OCI-LY7 (cell line): ENCODE measurements at regions not wholly inside any gene's neighbourhood (a gene's known extent, or its start where the extent isn't known, plus 50 kb on each side); places are given as distances from the start of the nearest gene placed in this dataset.

Source experiments
- BruUV-seq: library from RNA; stranded (reverse); fragments of 400-500 nt; replicated peaks from 2 replicates; lab custom pipeline; 2021; lab: Mats Ljungman, UMichigan
- CTCF ChIA-PET: fragments of 300-600 bp; sonication (Branson Sonifier 250); formaldehyde crosslinking; loops from one replicate; lab custom pipeline; 2022; ENCODE audit warnings: antibody characterized with exemption; ENCODE audit not compliant: unreplicated experiment; lab: Charles Lee
- POLR2A ChIA-PET: fragments of 300-600 bp; sonication (Branson Sonifier 250); formaldehyde crosslinking; loops from one replicate; lab custom pipeline; 2022; ENCODE audit warnings: antibody characterized with exemption; lab: Charles Lee
- DNase-seq: peaks from one replicate; pipeline ENCODE4 v3.0.0-alpha.2; 2015; ENCODE audit warnings: low spot score
- H2AFZ ChIP-seq: fragments of 200-600 bp; sonication (generic), shearing (Covaris generic); 2 replicates; pipeline ENCODE4 v1.6.1; 2014; ENCODE audit warnings: mild to moderate bottlenecking, antibody characterized with exemption, low read length, moderate library complexity
- H3K27ac ChIP-seq: fragments of 200-600 bp; sonication (generic); 2 replicates; pipeline ENCODE4 v1.5.1; 2014; ENCODE audit warnings: mixed run types, low read depth, mild to moderate bottlenecking, moderate library complexity, low read length, inconsistent platforms; ENCODE audit not compliant: poor library complexity, severe bottlenecking
- H3K36me3 ChIP-seq: fragments of 200-600 bp; sonication (generic); 2 replicates; pipeline ENCODE4 v1.6.1; 2014; ENCODE audit warnings: mild to moderate bottlenecking, antibody characterized with exemption, low read length, moderate library complexity, mixed read lengths; ENCODE audit not compliant: insufficient read depth
- H3K4me1 ChIP-seq: fragments of 200-600 bp; sonication (generic); 2 replicates; pipeline ENCODE4 v1.5.1; 2014; ENCODE audit warnings: mild to moderate bottlenecking, low read length; ENCODE audit not compliant: insufficient read depth, poor library complexity, severe bottlenecking
- H3K4me2 ChIP-seq: fragments of 200-600 bp; sonication (generic); 2 replicates; pipeline ENCODE4 v1.6.1; 2014; ENCODE audit warnings: mild to moderate bottlenecking, low read length
- H3K4me3 ChIP-seq: fragments of 200-600 bp; sonication (generic); 2 replicates; pipeline ENCODE4 v1.5.1; 2014; ENCODE audit warnings: mild to moderate bottlenecking, low read depth, low read length; ENCODE audit not compliant: poor library complexity, severe bottlenecking
- H3K79me2 ChIP-seq: fragments of 200-600 bp; sonication (generic); 2 replicates; pipeline ENCODE4 v1.6.1; 2016; ENCODE audit warnings: low read depth, mild to moderate bottlenecking, low read length, moderate library complexity, mixed read lengths; ENCODE audit not compliant: insufficient read depth
- H3K9me2 ChIP-seq: fragments of 200-600 bp; sonication (generic); 2 replicates; pipeline ENCODE4 v1.6.1; 2016; ENCODE audit warnings: mild to moderate bottlenecking, low read length, mixed read lengths; ENCODE audit not compliant: insufficient read depth
- H3K9me3 ChIP-seq: fragments of 200-600 bp; sonication (generic); 2 replicates; pipeline ENCODE4 v1.6.1; 2014; ENCODE audit warnings: mild to moderate bottlenecking, mixed run types, low read length, mixed read lengths
- H4K20me1 ChIP-seq: fragments of 200-600 bp; sonication (generic); 2 replicates; pipeline ENCODE4 v1.6.1; 2014; ENCODE audit warnings: mild to moderate bottlenecking, antibody characterized with exemption, low read length, moderate library complexity, mixed read lengths; ENCODE audit not compliant: insufficient read depth
- EZH2phosphoT487 ChIP-seq: fragments of 200-600 bp; sonication (generic); IDR thresholded peaks from 2 replicates; pipeline ENCODE4 v1.6.1; 2018; ENCODE audit warnings: low read depth, borderline replicate concordance, mild to moderate bottlenecking, mixed run types, antibody characterized with exemption, low read length, moderate library complexity, mixed read lengths
- intact Hi-C: fragments of 100-400 bp; cut with micrococcal nuclease; formaldehyde crosslinking; loops from one replicate; pipeline ENCODE4 v1.10.0; 2022; ENCODE audit not compliant: unreplicated experiment
- TF ChIP-seq, protein P1 (sequence below): fragments of 200-600 bp; sonication (generic); conservative IDR thresholded peaks from 2 replicates; pipeline ENCODE4 v1.5.1; 2014; ENCODE audit warnings: mild to moderate bottlenecking, antibody characterized with exemption, low read length, moderate library complexity, mixed read lengths

DNA sequence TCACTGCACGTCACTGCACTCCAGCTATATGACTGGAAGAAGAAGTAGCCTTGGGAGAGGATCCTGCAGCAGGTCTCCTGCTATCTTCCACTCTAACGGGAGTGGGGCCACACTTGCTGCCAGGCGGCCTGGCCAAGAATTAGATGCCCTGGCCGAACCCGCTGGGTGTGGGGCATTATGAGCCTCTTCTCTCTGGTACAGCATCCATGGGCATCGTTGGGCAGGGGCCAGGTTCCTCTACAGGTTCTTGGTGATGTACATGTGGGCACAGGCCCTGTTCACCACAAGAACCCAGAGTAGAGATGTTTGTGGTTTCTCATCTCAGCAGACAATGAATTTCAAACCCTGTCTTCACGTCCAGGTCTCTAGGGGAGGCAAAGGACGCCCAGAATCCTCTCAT, 370.5 kb downstream of the NPHP4 start:
- H3K4me2 ChIP-seq, result no peak overlapping the region
- no peaks in the 10 kb centered on the region for H4K20me1 ChIP-seq
- H3K27ac ChIP-seq, result no peak overlapping the region
- H3K9me3 ChIP-seq, result no peaks in the 10 kb centered on the region
- no peak for TF ChIP-seq EZH2phosphoT487
- TF ChIP-seq, protein P1, sequence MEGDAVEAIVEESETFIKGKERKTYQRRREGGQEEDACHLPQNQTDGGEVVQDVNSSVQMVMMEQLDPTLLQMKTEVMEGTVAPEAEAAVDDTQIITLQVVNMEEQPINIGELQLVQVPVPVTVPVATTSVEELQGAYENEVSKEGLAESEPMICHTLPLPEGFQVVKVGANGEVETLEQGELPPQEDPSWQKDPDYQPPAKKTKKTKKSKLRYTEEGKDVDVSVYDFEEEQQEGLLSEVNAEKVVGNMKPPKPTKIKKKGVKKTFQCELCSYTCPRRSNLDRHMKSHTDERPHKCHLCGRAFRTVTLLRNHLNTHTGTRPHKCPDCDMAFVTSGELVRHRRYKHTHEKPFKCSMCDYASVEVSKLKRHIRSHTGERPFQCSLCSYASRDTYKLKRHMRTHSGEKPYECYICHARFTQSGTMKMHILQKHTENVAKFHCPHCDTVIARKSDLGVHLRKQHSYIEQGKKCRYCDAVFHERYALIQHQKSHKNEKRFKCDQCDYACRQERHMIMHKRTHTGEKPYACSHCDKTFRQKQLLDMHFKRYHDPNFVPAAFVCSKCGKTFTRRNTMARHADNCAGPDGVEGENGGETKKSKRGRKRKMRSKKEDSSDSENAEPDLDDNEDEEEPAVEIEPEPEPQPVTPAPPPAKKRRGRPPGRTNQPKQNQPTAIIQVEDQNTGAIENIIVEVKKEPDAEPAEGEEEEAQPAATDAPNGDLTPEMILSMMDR, result no peak
- no peaks in the 10 kb centered on the region for H3K4me1 ChIP-seq
- intact Hi-C loops, result no loop called here
- no TSS peak for BruUV-seq
- no peak overlapping the region for H2AFZ ChIP-seq
- no peaks in the 10 kb centered on the region for H3K36me3 ChIP-seq
- no peaks in the 10 kb centered on the region for H3K79me2 ChIP-seq
- H3K4me3 ChIP-seq, result no peak overlapping the region
- ChIA-PET CTCF (no interaction called here), POLR2A (no interaction called here)
- no peaks in the 10 kb centered on the region for H3K9me2 ChIP-seq
- no peak for DNase-seq

DNA sequence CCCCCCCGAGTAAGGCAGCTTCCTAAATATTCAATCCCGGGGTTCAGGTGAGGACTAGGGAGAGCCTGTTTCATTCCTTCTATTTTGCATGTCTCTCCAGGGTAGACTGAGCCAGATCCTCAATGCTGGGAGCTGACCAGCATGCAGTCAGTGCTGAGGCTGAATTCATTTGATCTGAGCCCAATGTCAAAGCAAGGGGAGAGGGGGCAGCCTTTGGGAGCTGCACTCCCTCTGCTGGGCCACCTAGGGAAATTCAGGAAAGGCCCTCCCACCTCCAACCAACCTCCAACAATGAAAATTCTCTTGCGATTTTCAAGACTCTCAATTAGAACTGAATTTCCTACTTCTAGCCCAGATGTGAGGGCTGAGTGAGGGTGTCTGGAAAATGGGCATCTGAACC, 371.2 kb downstream of the NPHP4 start:
- no peaks in the 10 kb centered on the region for H3K36me3 ChIP-seq
- no peak overlapping the region for H2AFZ ChIP-seq
- H3K9me3 ChIP-seq, result no peaks in the 10 kb centered on the region
- no peaks in the 10 kb centered on the region for H3K4me1 ChIP-seq
- no peaks in the 10 kb centered on the region for H3K9me2 ChIP-seq
- no peaks in the 10 kb centered on the region for H4K20me1 ChIP-seq
- no peak for TF ChIP-seq EZH2phosphoT487
- TF ChIP-seq, protein P1, result peak; percentile 49
- H3K4me3 ChIP-seq, result no peak overlapping the region
- no peaks in the 10 kb centered on the region for H3K79me2 ChIP-seq
- ChIA-PET POLR2A (no interaction called here), CTCF (interaction anchor here (0.5 kb wide), 1 partner anchor 22 kb away, joined by 3 read pairs; no protein-coding TSS in a partner anchor)
- DNase-seq, result peak; percentile 7
- H3K4me2 ChIP-seq, result no peak overlapping the region
- BruUV-seq, result no TSS peak
- intact Hi-C loops, result no loop called here
- H3K27ac ChIP-seq, result no peak overlapping the region

DNA sequence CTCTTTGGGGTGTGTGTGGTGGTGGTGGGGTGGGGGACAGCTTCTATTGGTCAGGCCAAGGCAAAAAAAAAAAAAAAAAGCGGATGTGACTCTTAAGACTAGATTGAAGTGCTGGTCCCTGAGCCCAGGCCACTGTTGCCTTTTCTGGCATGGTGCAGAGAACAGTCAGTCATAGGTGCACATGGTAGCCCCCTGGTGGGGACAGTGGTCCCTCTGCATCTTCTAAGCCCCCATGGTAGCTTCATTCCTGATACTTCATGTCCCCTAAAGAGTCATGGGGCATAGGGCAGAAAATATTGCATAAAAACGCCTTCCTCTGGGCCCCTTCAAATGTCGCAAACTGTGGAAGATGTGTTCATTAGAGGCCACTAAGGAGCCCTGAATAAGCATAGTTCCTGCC, 371.8 kb downstream of the NPHP4 start:
- intact Hi-C loops, result no loop called here
- no peak overlapping the region for H3K4me2 ChIP-seq
- ChIA-PET CTCF (interaction anchor here (0.5 kb wide), 1 partner anchor 22 kb away, joined by 3 read pairs; no protein-coding TSS in a partner anchor), POLR2A (interaction anchor here (0.7 kb wide), 1 partner anchor 107 kb away, joined by 5 read pairs; no protein-coding TSS in a partner anchor)
- H3K27ac ChIP-seq, result no peak overlapping the region
- no peaks in the 10 kb centered on the region for H3K79me2 ChIP-seq
- no TSS peak for BruUV-seq
- TF ChIP-seq, protein P1, result no peak
- TF ChIP-seq EZH2phosphoT487, result no peak
- H3K9me2 ChIP-seq, result no peaks in the 10 kb centered on the region
- no peaks in the 10 kb centered on the region for H3K4me1 ChIP-seq
- no peak overlapping the region for H3K4me3 ChIP-seq
- H3K36me3 ChIP-seq, result no peaks in the 10 kb centered on the region
- H3K9me3 ChIP-seq, result no peaks in the 10 kb centered on the region
- no peak for DNase-seq
- no peaks in the 10 kb centered on the region for H4K20me1 ChIP-seq
- no peak overlapping the region for H2AFZ ChIP-seq
